ENCODE measurements at regions not wholly inside any gene's neighbourhood (a gene's known extent, or its start where the extent isn't known, plus 50 kb on each side); places are given as distances from the start of the nearest gene placed in this dataset.

DNA sequence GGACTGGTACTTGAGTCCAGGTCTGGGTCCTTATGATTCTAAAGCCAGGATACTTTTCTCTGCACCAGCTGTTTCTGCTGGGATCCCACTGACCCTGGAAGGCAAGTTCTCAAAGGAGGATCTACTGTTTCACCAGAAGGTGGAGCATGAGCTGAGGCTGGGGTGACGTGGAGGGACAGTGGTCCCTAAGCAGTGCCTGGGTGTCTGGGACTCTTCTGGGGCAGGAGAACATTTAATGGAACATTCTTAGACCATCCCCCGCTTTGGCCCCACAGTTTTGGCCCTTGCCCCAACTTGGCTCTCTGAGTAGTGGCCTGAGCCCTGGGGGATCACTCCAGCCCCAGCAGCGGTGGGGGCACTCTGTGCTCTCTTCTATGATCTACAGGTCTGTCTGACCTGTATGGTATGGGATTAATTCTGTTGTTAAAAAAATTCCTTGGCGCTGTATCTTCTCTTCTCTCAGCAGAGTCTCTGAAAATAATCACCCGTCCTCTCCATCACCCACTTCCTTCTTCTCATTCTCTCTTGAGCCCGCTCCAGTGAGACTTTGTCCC lies 60.3 kb upstream of the CSF3R start:
- DNase-seq (ENCODE audit: low spot score), result no peak

DNA sequence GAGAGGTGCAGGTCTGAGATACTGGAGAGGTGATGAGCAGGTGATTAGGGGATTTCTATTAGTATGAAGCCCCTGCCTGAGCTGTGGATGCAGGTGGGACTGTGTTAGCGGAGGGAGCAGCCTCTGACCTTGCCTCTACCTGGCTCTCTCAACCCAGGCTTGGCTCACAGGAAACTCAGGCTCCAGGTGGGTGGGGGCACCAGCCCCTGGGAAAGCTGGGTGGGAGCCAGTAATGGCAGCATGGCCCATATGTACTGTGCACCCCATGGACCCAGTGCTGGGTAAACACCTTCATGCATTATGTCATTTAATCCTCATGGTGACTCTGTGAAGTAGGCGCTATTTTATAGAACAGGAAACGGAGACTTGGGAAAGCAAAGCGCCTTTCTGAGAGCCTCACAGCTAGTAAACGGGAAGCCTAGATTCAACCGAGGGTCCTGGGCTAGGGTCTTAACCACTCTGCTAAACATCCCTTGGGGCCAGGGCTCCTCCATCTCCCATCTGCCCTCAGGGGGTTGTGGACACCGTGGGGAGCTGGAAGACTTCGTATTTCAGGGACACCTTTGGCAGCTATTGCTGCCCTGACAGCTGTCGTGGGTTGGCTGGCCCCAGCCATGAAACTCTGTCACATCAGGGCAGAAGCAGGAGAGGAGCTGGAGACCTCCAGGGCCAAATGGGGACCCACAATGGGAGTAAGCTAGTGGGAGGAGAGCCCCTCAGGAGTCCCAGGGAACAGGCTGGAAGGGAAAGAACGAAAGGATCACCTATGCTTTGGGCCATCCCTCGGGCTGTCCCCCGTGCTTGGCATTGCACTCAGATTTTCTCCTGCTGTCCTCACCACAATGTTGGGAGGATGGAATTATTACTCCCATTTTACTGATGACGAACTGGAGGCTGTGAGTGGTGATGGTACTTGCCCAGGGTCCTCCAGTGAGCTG lies 59.6 kb upstream of the CSF3R start:
- no peak for DNase-seq (ENCODE audit: low spot score)

DNA sequence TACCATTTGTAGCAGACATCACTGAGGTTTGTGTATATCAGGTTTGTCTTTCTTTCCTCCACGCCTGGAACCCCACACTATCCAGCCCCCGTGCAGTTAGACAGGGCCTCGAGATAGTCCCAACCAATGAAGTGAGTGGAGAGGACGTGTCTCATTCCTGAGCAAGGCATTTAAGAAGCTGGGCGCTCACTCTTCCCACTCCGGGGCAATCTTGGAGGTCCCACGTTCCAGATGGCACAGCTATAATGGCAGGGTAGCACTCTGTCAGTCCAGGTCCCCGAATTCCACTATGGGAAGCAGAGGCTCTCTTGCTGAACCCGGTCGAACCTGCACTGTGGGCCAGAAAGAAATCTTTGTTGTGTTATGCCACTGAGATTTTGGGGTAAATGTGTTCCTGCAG lies 57.3 kb upstream of the CSF3R start:
- no peak for DNase-seq (ENCODE audit: low spot score)

DNA sequence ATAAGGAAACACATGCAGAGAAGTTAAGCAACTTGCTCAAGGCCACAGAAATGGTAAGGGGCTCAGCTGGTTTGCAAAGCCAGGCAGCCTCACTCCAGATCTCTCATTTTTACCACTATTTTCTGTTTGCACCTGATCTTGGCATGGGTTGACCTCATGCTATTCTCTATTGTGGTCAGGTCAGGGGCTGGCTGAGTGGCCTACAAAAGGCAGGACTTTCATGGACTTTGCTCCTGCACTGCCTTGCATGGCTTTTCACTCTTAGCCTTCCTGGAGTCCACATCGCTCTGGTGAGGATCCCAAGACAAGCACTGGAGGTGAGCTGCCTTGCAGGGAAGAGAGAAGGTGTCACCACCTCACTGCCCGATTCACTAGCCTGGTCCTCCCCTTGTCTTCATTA lies 56.8 kb upstream of the CSF3R start:
- DNase-seq (ENCODE audit: low spot score), result no peak

DNA sequence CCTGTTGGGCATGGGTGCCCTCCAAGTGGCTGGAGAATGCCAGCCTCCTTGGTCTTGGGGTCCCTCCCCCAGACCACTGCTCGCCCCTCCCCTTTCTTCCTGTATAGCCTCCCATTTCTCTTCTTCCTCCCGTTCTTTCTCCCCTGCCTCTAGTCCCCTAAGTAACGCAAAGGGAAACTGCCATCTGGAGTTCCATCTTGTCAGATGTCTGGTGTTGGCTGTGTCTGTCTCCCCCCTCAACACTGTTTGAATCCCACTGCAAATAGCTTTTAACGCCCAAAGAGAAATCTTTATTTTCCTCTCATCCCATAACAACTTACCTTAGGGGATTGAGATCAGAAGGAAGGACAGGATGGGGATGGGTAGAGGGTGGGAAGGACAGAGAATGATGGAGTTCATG lies 55.3 kb upstream of the CSF3R start:
- DNase-seq (ENCODE audit: low spot score), result no peak

DNA sequence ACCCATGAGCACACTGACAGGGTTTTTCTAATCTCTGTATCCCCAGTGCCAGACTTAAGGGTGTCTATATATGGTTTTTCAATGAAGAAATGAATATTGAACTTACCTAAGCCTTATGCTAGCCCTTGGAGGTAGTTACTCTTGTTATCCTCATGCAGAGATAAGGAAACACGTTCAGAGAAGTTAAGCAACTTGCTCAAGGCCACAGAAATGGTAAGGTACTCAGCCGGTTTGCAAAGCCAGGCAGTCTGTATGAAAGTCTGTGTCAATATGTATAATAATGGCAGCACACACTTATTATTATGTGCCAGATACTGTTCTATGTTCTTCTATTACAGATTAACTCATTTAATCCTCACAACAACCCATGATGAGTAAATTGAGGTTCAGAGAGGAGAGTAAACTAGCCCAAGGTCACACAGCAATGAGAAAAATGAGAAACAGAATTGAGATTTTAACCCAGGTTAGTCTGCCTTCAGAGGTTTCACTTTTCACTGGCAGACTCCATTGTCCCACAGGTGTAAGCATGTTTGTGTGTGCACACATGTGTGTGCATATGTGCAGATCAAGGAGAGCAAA lies 54.6 kb upstream of the CSF3R start:
- no peak for DNase-seq (ENCODE audit: low spot score)

DNA sequence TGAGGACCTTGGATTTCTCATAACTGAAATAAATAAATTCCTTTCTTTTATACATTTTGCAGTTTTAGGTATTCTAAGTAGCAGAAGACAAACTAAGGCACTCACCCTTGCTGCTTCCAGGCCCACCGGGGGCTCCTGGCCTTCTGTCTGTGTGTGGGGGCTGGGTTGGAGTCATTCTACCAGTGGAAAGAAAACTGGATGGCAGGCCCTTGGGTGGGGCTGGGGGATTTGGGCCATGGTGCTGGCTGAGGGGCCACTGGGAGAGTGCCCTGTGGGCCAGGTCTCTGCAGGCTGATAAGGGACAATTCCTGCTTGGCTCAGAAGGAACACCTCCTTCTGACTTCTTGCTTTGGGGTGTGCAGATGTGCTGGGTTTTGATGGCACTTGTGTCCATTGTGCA lies 54.0 kb upstream of the CSF3R start:
- no peak for DNase-seq (ENCODE audit: low spot score)

DNA sequence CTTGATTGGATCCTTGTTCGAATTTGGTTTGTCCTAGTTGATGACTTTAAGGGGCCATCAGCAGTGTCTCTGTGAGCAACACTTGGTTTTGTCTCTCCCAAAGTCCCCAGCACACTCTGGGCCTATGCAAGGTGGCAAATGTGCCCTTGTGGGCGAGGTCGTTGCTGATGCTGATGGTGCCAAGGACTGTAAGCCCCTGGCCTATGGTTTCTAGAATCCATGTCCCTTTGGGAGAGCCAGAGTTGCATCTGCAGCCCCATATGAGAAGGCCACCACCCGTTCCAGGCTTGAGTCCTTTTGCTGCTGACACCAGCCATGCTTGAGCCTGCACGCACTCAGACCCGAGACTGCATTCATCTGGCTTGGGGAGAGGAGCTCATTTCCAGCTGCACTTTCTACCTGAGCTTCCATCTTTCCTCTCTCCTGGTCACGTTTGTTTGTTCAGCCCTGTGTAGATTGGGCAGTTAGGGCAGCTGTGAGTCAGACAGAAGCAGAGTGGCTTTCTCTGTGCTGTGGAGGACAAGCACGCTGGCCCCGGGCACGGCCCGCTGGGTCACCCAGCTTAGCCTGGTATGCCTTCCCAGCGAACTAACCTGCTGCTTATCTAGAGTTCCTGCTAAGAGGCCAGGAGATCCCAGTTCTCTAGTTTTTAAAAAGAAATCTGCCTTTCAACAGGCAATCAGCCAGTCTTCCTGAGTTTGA lies 52.1 kb upstream of the CSF3R start:
- no peak for DNase-seq (ENCODE audit: low spot score)

DNA sequence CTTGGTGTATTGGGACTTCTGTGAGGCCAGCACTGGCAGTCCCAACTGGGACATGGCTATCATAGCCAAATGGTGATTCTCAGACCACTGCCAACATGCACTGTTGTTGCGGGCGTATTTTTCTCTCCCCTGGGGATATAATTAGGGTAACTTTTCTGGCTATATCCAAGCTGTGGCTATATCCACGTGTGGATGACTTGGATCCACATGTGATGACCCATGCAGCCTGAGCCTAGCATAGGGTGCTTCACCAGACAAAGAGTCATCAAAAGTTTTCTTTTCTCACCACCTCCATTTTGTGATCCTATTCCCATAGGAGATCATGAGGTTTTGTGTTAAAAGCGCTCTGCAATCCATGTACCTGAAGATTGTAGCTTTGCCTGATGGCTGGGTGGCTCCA lies 51.2 kb upstream of the CSF3R start:
- DNase-seq (ENCODE audit: low spot score), result no peak

DNA sequence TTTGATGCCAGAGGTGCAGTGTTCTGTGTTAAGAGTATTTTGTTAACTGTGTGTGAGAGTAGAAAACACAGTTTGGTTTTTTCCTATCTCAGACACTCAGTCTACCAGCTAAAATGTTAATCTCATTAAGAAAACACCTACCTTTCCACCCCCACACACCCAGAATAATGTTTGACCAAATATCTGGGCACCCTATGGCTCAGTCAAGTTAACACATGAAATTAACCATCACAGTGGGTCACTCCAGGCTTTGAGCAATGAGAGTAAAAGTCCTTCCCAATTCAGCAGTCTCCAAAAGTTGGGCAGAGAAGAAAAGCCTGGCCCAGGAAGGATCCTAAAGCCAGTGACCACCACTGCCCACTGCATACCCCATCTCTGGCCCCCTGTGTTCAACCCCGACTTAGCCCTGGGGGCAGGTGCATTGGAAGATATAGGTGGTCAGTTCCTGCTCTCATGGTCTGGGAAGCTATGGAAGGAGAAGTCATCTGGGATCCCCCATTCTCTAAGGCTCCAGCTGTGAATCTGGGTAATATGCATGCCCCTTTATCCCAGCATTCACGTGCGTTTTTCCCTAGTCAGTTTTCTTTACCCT lies 50.2 kb upstream of the CSF3R start:
- no peak for DNase-seq (ENCODE audit: low spot score)
